ENCODE measurements at regions not wholly inside any gene's neighbourhood (a gene's known extent, or its start where the extent isn't known, plus 50 kb on each side); places are given as distances from the start of the nearest gene placed in this dataset.

- no peak for TF ChIP-seq CTCF (IDR thresholded peaks at IDR 0.05)
- no peak for TF ChIP-seq REST (IDR thresholded peaks at IDR 0.05; ENCODE audit: insufficient read depth in 1 of 2, low read depth in 2 of 2, low read length in 1 of 2)
- no peak for TF ChIP-seq SIN3A (IDR thresholded peaks at IDR 0.05; ENCODE audit: borderline replicate concordance, insufficient read depth, low read depth, low read length)
- TF ChIP-seq POLR2AphosphoS5 (IDR thresholded peaks at IDR 0.05; ENCODE audit: low read depth, low read length) = no peak
These were observed 1925.3 kb upstream of the ACO1 start for GRCh38 chr9:30459156-30459555.
